RWPE1 (cell line): ENCODE measurements at regions not wholly inside any gene's neighbourhood (a gene's known extent, or its start where the extent isn't known, plus 50 kb on each side); places are given as distances from the start of the nearest gene placed in this dataset.
"Not testable (repeated sequence)": the region's sequence is repeated elsewhere in the genome, so short reads cannot be mapped to it uniquely, and the experiment has no call there.

Experiments used
- CTCF ChIA-PET: fragments of 350-600 bp; sonication (Branson Sonifier 250); formaldehyde crosslinking; extraction: SDS; loops from one replicate; lab custom pipeline; 2021; lab: Yijun Ruan, JAX
- POLR2A ChIA-PET: fragments of 400-600 bp; formaldehyde crosslinking; extraction: SDS; loops from one replicate; lab custom pipeline; 2020; ENCODE audit warnings: antibody characterized with exemption; ENCODE audit not compliant: low non-redundant PET; lab: Yijun Ruan, JAX
- DNase-seq: peaks from one replicate; pipeline ENCODE4 v3.0.0; 2012; ENCODE audit warnings: low spot score
- H3K27ac ChIP-seq: fragments of 450-650 bp; 2 replicates; pipeline ENCODE4 v1.5.1; 2017
- TF ChIP-seq, protein P1 (sequence below): fragments of 450-650 bp; conservative IDR thresholded peaks from 2 replicates; pipeline ENCODE4 v1.5.1; 2017; ENCODE audit warnings: low read depth, mild to moderate bottlenecking

DNA sequence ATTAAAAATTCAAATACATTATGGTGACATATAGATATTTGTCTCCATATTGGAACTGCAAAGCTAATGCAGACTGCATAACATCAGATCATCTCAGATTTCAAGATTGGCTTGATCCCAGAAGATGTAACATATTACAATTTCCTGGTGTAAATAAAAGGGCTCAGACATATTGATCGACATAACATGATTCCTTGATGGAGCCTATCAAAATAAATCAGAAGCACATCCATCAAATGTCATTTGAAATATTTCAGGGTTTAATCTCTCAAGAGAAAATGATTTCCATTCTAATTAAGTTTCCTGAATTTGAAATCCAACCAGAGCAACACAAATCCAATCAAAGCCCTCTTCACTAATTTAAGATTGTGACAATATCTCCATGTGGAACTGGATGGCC lies 75.1 kb upstream of the UNC13C start:
- DNase-seq = no peak
- H3K27ac ChIP-seq = no peak overlapping the region
- ChIA-PET CTCF (no interaction called here), POLR2A (no interaction called here)
- TF ChIP-seq, protein P1, sequence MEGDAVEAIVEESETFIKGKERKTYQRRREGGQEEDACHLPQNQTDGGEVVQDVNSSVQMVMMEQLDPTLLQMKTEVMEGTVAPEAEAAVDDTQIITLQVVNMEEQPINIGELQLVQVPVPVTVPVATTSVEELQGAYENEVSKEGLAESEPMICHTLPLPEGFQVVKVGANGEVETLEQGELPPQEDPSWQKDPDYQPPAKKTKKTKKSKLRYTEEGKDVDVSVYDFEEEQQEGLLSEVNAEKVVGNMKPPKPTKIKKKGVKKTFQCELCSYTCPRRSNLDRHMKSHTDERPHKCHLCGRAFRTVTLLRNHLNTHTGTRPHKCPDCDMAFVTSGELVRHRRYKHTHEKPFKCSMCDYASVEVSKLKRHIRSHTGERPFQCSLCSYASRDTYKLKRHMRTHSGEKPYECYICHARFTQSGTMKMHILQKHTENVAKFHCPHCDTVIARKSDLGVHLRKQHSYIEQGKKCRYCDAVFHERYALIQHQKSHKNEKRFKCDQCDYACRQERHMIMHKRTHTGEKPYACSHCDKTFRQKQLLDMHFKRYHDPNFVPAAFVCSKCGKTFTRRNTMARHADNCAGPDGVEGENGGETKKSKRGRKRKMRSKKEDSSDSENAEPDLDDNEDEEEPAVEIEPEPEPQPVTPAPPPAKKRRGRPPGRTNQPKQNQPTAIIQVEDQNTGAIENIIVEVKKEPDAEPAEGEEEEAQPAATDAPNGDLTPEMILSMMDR = no peak

GRCh38 chr15:53893468-53893867 lies 84.8 kb upstream of the UNC13C start:
- POLR2A ChIA-PET, DNase-seq, H3K27ac ChIP-seq: not testable (repeated sequence)
- CTCF ChIA-PET = interaction anchor here (0.6 to 2.2 kb wide), 5 partner anchors 17 to 833 kb away, joined by 3 to 6 read pairs (median 3); no protein-coding TSS in a partner anchor

DNA sequence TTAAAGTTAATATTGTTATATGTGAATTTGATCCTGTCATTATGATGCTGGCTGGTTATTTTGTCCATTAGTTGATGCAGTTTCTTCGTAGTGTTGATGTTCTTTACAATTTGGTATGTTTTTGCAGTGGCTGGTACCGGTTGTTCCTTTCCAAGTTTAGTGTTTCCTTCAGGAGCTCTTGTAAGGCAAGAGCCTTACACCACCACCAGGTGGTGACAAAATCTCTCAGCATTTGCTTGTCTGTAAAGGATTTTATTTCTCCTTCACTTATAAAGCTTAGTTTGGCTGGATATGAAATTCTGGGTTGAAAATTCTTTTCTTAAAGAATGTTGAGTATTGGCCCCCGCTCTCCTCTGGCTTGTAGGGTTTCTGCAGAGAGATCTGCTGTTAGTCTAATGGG lies 86.4 kb upstream of the UNC13C start:
- TF ChIP-seq, protein P1 = peak; percentile 66
- CTCF ChIA-PET = interaction anchor here (0.5 to 2.2 kb wide), 13 partner anchors 9 to 1179 kb away, joined by 3 to 7 read pairs (median 4); no protein-coding TSS in a partner anchor
- POLR2A ChIA-PET, H3K27ac ChIP-seq, DNase-seq: not testable (repeated sequence)

- no peak overlapping the region for H3K27ac ChIP-seq
- DNase-seq = no peak
- TF ChIP-seq, protein P1 = no peak
- POLR2A ChIA-PET = no interaction called here
- CTCF ChIA-PET = interaction anchor here (0.5 to 0.8 kb wide), 2 partner anchors 8 to 149 kb away, joined by 3 to 4 read pairs; no protein-coding TSS in a partner anchor
These were observed 93.8 kb upstream of the UNC13C start for GRCh38 chr15:53884441-53884840.

GRCh38 chr15:53882311-53882710 lies 95.9 kb upstream of the UNC13C start:
- POLR2A ChIA-PET = no interaction called here
- H3K27ac ChIP-seq = no peak overlapping the region
- TF ChIP-seq, protein P1 = no peak
- DNase-seq = no peak
- CTCF ChIA-PET = interaction anchor here (1.6 kb wide), 1 partner anchor 10 kb away, joined by 7 read pairs; no protein-coding TSS in a partner anchor

GRCh38 chr15:53880357-53880756 lies 97.9 kb upstream of the UNC13C start:
- no peak overlapping the region for H3K27ac ChIP-seq
- no peak for DNase-seq
- TF ChIP-seq, protein P1 = no peak
- ChIA-PET CTCF (no interaction called here), POLR2A (no interaction called here)

- POLR2A ChIA-PET = no interaction called here
- DNase-seq = no peak
- CTCF ChIA-PET = interaction anchor here (0.6 kb wide), 1 partner anchor 1557 kb away, joined by 3 read pairs; no protein-coding TSS in a partner anchor
- TF ChIP-seq, protein P1 = no peak
- no peak overlapping the region for H3K27ac ChIP-seq
These were observed 102.5 kb upstream of the UNC13C start for GRCh38 chr15:53875711-53876110.
